Activated CD4-positive, alpha-beta T cell treated with anti-CD3 and anti-CD28 coated beads for 36 hours (primary cell): ENCODE measurements at regions not wholly inside any gene's neighbourhood (a gene's known extent, or its start where the extent isn't known, plus 50 kb on each side); places are given as distances from the start of the nearest gene placed in this dataset.
"Not testable (repeated sequence)": the region's sequence is repeated elsewhere in the genome, so short reads cannot be mapped to it uniquely, and the experiment has no call there.

Source experiments
- ATAC-seq: fragments of 200-7000 bp; cut with Tn5 transposase; one replicate; pipeline ENCODE4 v1.10.0; 2021; ENCODE audit warnings: mild to moderate bottlenecking, moderate library complexity
- CTCF ChIA-PET: fragments of 350-600 bp; sonication (Branson Sonifier 250); formaldehyde crosslinking; loops from one replicate; lab custom pipeline; 2021; ENCODE audit warnings: antibody characterized with exemption; lab: Charles Lee
- POLR2A ChIA-PET: fragments of 350-600 bp; sonication (Branson Sonifier 250); formaldehyde crosslinking; loops from one replicate; lab custom pipeline; 2021; ENCODE audit warnings: antibody characterized with exemption, inconsistent platforms; lab: Charles Lee
- DNase-seq: peaks from one replicate; pipeline ENCODE4 v3.0.0-alpha.2; 2020
- H3K27ac Mint-ChIP-seq: one replicate; pipeline ENCODE4 v1.8.0; 2021; ENCODE audit warnings: mixed read lengths
- H3K27me3 Mint-ChIP-seq: one replicate; pipeline ENCODE4 v1.8.0; 2021; ENCODE audit warnings: mixed read lengths
- H3K36me3 Mint-ChIP-seq: one replicate; pipeline ENCODE4 v1.8.0; 2021; ENCODE audit warnings: low read depth, mixed read lengths
- H3K4me1 Mint-ChIP-seq: one replicate; pipeline ENCODE4 v1.8.0; 2021; ENCODE audit warnings: mixed read lengths
- H3K4me3 Mint-ChIP-seq: one replicate; pipeline ENCODE4 v1.8.0; 2021; ENCODE audit warnings: mild to moderate bottlenecking, moderate library complexity, mixed read lengths
- H3K9me3 Mint-ChIP-seq: one replicate; pipeline ENCODE4 v1.8.0; 2021; ENCODE audit warnings: low read depth, mixed read lengths
- intact Hi-C, 2 experiments: fragments of 100-400 bp; cut with DNase I in 1 of 2; cut with micrococcal nuclease in 1 of 2; formaldehyde crosslinking; loops; one replicate each; pipeline versions ENCODE4 v1.14.2 to v1.15.1; 2022 to 2024; cut with DNase I, micrococcal nuclease

DNA sequence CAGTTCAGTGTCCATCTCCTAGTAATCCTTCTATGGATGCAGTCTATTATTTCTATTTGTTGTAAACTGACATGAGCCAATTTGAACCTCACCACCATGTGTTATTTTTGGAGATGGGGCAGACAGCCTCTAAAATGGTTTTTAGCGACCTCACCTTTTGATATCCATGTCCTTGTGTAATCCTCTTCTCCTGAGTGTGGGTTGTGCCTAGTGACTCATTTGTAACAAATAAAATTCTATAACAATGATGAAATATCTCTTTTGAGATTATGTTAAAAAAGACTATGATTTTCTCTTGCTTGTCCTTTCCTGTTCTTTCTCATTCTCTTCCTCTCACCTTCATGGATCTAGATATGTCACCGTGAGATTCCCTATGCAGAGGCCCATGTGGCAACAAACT, 554.6 kb upstream of the ANO3 start:
- ChIA-PET POLR2A (no interaction called here), CTCF (no interaction called here)
- Mint-ChIP-seq H3K9me3 (peaks cover 6% of the 10 kb centered on the region), H3K4me1 (no peaks in the 10 kb centered on the region), H3K27me3 (no peaks in the 10 kb centered on the region), H3K27ac (no peak overlapping the region), H3K36me3 (no peaks in the 10 kb centered on the region), H3K4me3 (no peak overlapping the region)
- no peak for ATAC-seq
- intact Hi-C loops, result no loop called here
- no peak for DNase-seq

DNA sequence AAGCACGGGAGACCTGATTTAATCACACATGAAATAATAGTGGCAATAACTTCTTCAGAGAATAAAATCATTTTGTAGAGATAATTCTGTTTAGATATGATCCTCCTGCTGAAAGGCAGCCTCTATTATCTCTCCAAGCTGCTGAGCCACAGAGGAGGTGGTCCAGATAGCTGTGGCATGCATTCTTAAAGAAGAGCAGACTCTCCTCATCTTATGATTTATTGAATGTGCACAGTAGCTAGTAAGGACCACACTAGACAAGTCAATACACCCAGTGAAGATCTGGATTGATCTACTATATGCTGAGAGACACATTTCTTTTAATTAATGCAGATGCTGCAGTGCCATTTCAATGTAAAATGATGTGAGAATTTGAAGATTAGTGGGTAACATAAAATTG, 552.9 kb upstream of the ANO3 start:
- no peaks in the 10 kb centered on the region for H3K4me1 Mint-ChIP-seq
- H3K27me3 Mint-ChIP-seq, result no peaks in the 10 kb centered on the region
- H3K9me3 Mint-ChIP-seq, result peaks cover 9% of the 10 kb centered on the region
- POLR2A ChIA-PET, result no interaction called here
- intact Hi-C loops, result no loop called here
- H3K36me3 Mint-ChIP-seq, result no peaks in the 10 kb centered on the region
- ATAC-seq, result no peak
- no peak overlapping the region for H3K4me3 Mint-ChIP-seq
- DNase-seq, result no peak
- no peak overlapping the region for H3K27ac Mint-ChIP-seq
- CTCF ChIA-PET, result no interaction called here

DNA sequence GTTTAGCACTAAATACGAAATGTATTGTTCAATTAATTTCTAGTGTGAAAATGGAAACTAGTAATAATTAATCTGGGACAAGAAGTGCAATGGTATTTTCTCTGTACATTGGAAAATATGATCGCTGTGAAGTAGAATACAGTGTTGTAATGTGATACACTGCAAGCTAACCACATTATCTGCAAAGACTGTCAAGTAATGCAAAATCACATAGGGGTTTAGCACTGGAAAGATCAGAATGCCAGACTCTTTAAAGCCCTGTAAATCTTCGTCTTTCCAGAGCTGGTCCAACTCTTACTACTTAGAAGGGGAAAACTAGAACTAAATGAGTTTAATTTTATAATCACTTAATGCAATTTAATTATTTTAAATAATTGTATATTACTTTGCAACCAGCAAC, 544.5 kb upstream of the ANO3 start:
- Mint-ChIP-seq H3K36me3 (no peaks in the 10 kb centered on the region), H3K27me3 (no peaks in the 10 kb centered on the region), H3K27ac (no peak overlapping the region), H3K4me3 (no peak overlapping the region), H3K4me1 (no peaks in the 10 kb centered on the region), H3K9me3 (peaks cover 6% of the 10 kb centered on the region)
- ATAC-seq, result no peak
- no peak for DNase-seq
- intact Hi-C loops, result no loop called here
- ChIA-PET POLR2A (no interaction called here), CTCF (no interaction called here)

DNA sequence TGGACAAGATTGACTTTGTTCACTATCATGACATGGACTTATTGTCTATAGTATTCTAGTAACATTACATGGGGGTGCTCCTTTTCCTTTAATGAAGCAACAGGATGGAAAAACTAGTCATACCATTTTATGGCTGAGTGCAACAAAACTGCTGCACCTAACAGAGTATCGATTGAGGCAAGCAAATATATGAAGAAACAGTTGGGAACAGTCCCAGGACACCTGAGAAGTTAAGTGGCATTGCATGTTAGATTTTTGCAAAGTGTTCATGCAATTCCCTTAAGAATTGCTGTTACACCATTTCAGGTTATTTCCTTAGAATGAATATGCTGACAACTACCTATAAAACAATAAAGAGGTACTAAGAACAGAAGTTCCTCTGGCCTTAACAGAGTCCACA, 541.5 kb upstream of the ANO3 start:
- DNase-seq, result no peak

DNA sequence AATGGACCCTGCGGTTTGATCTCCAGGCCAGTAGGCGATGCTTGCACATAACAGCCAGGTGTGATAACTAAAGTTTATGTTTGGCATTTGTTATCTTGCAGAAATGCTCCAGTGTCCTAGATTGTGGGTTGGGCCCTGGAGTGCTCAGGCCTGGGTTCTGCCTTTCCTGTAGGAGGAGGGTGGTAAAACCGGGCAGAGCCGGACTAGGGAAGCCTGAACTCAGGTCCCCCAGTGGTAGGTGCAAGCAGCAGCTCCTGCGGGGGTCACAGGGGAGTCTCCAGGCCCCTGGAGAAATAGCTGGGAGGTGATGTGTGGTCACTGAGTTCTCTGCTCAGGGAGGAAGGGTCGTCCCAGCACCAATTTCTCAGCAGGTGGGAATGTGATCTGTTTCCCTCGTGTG, 538.3 kb upstream of the ANO3 start:
- ATAC-seq (no peak), DNase-seq (no peak)
- H3K4me3 Mint-ChIP-seq, result no peak overlapping the region
- no peaks in the 10 kb centered on the region for H3K36me3 Mint-ChIP-seq
- no peaks in the 10 kb centered on the region for H3K27me3 Mint-ChIP-seq
- H3K9me3 Mint-ChIP-seq, result peaks cover 9% of the 10 kb centered on the region
- ChIA-PET POLR2A (no interaction called here), CTCF (no interaction called here)
- intact Hi-C loops, result no loop called here
- no peak overlapping the region for H3K27ac Mint-ChIP-seq
- no peaks in the 10 kb centered on the region for H3K4me1 Mint-ChIP-seq

More for the DNA sequence above, 541.5 kb upstream of the ANO3 start:
- ChIA-PET POLR2A (no interaction called here), CTCF (no interaction called here)
- no peaks in the 10 kb centered on the region for H3K27me3 Mint-ChIP-seq
- peaks cover 6% of the 10 kb centered on the region for H3K9me3 Mint-ChIP-seq
- intact Hi-C loops, result no loop called here
- H3K4me1 Mint-ChIP-seq, result no peaks in the 10 kb centered on the region
- no peak overlapping the region for H3K4me3 Mint-ChIP-seq
- no peaks in the 10 kb centered on the region for H3K36me3 Mint-ChIP-seq
- H3K27ac Mint-ChIP-seq, result no peak overlapping the region
- no peak for ATAC-seq

DNA sequence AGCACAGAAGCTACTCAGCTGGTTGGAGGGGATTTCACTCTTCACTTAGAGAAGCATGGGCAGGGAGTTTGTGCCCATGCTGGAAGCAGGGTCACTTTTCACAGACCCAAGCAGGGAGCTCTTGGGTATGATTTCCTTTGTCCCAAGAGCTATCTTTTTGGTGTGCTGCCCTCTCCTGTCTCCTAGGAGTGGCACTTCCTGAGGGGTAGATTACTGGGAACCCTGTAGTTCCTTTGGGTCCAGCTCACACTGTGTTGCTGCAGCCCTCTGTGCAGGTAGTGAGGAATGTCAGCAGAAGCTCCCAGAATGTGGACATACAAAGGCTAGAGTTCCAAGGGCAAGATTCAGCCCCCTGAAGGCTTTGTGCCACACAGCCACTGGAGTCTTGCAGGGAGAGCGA, 537.1 kb upstream of the ANO3 start:
- DNase-seq, result no peak
- Mint-ChIP-seq H3K4me1 (no peaks in the 10 kb centered on the region), H3K36me3 (no peaks in the 10 kb centered on the region), H3K9me3 (peaks cover 8% of the 10 kb centered on the region), H3K4me3 (no peak overlapping the region), H3K27ac (no peak overlapping the region), H3K27me3 (no peaks in the 10 kb centered on the region)
- POLR2A ChIA-PET, result no interaction called here
- no peak for ATAC-seq
- CTCF ChIA-PET, result no interaction called here
- intact Hi-C loops, result no loop called here

DNA sequence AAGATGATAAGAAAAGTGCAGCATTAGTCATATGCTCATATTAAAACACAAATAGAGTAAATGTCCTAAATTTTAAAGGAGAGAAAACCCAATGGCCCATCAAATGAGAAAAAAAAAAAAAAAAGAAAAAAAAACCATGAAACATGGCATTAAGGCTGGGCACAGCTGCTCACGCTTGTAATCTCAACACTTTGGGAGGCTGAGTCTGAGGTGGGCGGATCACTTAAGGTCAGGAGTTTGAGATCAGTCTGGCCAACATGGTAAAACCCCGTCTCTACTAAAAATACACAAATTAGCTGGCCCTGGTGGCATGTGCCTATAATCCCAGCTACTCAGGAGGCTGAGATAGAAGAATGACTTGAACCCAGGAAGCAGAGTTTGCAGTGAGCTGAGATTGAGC, 515.5 kb upstream of the ANO3 start:
- CTCF ChIA-PET, result no interaction called here
- peaks cover 10% of the 10 kb centered on the region for H3K9me3 Mint-ChIP-seq
- no peaks in the 10 kb centered on the region for H3K4me1 Mint-ChIP-seq
- POLR2A ChIA-PET, result no interaction called here
- H3K27ac Mint-ChIP-seq, result no peak overlapping the region
- H3K36me3 Mint-ChIP-seq, result no peaks in the 10 kb centered on the region
- H3K27me3 Mint-ChIP-seq, result no peaks in the 10 kb centered on the region
- H3K4me3 Mint-ChIP-seq, result no peak overlapping the region
- DNase-seq (no peak), ATAC-seq (no peak)
- intact Hi-C loops, result no loop called here

DNA sequence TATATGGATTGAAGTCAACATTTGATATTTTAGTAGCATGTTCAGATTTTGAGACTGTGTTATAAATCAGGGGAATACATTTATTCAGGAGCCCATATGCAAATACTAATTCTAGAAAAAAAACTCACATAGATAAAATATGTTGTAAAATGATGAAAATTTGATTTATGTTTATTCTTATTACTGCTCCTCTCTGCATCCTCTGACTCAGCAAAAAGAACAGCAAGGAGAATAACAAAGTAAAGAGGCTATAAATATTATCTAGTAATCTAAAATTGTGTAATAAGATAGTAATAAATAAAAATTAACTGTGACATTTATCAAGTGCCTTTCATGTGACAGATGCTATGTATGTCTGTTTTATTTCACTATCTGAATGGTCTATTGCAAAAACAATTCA, 507.2 kb upstream of the ANO3 start:
- H3K4me3 Mint-ChIP-seq, result no peak overlapping the region
- CTCF ChIA-PET, result no interaction called here
- DNase-seq (no peak), ATAC-seq (no peak)
- POLR2A ChIA-PET, result no interaction called here
- no peaks in the 10 kb centered on the region for H3K27me3 Mint-ChIP-seq
- intact Hi-C loops, result no loop called here
- H3K36me3 Mint-ChIP-seq, result no peaks in the 10 kb centered on the region
- H3K9me3 Mint-ChIP-seq, result peaks cover 13% of the 10 kb centered on the region
- H3K27ac Mint-ChIP-seq, result no peak overlapping the region
- no peaks in the 10 kb centered on the region for H3K4me1 Mint-ChIP-seq

DNA sequence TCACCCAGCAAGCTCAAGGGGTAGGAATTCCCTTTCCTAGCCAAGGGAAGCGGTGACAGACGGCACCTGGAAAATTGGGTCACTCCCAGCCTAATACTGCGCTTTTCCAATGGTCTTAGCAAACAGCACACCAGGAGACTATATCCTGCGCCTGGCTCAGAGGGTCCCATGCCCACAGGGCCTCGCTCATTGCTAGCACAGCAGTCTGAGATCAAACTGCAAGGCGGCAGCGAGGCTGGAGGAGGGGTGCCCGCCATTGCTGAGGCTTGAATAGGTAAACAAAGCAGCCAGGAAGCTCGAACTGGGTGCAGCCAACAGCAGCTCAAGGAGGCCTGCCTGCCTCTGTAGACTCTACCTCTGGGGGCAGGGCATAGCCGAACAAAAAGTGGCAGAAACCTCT, 500.4 kb upstream of the ANO3 start:
- H3K4me1 Mint-ChIP-seq, ATAC-seq, H3K27ac Mint-ChIP-seq, H3K27me3 Mint-ChIP-seq, H3K36me3 Mint-ChIP-seq, H3K4me3 Mint-ChIP-seq, DNase-seq, H3K9me3 Mint-ChIP-seq, POLR2A ChIA-PET, intact Hi-C loops, CTCF ChIA-PET: not testable (repeated sequence)

DNA sequence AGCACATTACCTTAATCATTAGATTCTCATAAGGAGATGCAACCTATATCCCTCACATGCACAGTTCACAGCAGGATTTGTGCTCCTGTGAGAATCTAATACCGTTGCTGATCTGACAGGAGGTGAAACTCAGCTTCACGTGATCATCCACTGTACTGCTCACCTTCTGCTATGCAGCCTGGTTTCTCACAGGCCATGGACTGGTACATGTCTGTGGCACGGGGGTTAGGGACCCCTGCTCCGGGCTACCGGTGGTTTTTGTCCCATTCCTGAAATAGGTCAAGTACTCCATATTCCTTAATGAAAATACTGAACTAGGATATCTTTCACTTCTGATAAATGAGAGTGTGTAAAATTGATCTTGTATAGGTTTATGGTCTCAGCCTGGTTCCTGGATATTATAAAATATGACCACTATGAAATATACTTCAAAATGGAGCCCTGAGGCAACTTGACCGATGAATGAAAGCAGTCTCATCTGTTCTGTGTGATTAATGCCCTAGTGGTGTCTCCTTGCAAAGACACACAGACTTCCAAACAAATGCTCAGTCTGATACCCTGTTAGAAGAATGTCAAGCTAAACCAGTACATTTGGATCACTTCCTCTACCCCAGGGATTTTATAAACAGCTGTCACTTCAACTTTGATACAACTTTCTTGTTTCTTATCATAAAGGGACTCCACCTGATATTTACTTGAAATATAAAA, 492.9 kb upstream of the ANO3 start:
- no peaks in the 10 kb centered on the region for H3K36me3 Mint-ChIP-seq
- H3K4me1 Mint-ChIP-seq, result no peaks in the 10 kb centered on the region
- ChIA-PET CTCF (no interaction called here), POLR2A (no interaction called here)
- H3K27me3 Mint-ChIP-seq, result no peaks in the 10 kb centered on the region
- DNase-seq, result no peak
- H3K27ac Mint-ChIP-seq, result no peak overlapping the region
- ATAC-seq, result no peak
- intact Hi-C loops, result no loop called here
- peaks cover 7% of the 10 kb centered on the region for H3K9me3 Mint-ChIP-seq
- H3K4me3 Mint-ChIP-seq, result no peak overlapping the region

DNA sequence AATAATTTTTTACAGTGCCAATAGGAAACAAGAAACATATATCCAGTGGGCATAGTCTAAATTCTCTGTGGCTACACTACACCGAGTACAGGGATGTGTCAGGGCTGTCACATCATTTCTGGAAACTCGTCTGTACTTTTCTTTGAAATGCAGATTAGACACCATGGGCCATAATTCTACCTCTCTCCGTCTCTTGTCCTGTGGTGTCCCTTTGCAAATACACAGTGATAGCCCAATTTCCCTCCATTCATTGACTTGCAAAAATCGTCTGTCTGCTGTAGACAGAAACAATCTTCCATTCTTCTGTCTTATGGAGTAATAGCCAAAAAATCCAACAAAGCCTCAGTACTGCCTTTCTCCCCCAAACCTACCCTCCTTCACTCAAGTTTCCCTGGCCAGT, 487.1 kb upstream of the ANO3 start:
- H3K9me3 Mint-ChIP-seq, result peaks cover 13% of the 10 kb centered on the region
- CTCF ChIA-PET, result no interaction called here
- intact Hi-C loops, result no loop called here
- no peaks in the 10 kb centered on the region for H3K27me3 Mint-ChIP-seq
- H3K4me3 Mint-ChIP-seq, result no peak overlapping the region
- no peak overlapping the region for H3K27ac Mint-ChIP-seq
- H3K36me3 Mint-ChIP-seq, result no peaks in the 10 kb centered on the region
- ATAC-seq (no peak), DNase-seq (no peak)
- H3K4me1 Mint-ChIP-seq, result no peaks in the 10 kb centered on the region
- POLR2A ChIA-PET, result no interaction called here

DNA sequence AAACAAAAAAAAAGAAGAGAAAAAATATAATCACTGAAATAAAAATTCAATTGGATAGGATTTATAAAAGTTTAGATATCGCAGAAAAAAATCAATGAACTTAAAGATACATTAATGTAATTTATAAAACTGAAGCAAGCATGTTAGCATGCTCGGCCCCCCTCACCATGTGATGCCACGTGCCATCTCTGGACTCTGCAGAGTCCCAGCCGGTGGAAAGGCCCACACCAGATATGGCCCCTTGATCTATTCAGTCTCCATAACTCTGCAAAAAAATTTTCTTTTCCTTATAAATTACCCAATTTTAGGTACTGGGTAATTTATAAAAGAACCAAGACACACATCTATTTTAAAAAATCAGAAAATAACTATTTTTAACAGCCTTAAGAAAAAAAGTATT, 476.0 kb upstream of the ANO3 start:
- H3K4me1 Mint-ChIP-seq, result no peaks in the 10 kb centered on the region
- H3K4me3 Mint-ChIP-seq, result no peak overlapping the region
- intact Hi-C loops, result no loop called here
- ChIA-PET CTCF (no interaction called here), POLR2A (no interaction called here)
- H3K36me3 Mint-ChIP-seq, result no peaks in the 10 kb centered on the region
- H3K27me3 Mint-ChIP-seq, result no peaks in the 10 kb centered on the region
- DNase-seq (no peak), ATAC-seq (no peak)
- H3K9me3 Mint-ChIP-seq, result peaks cover 4% of the 10 kb centered on the region
- no peak overlapping the region for H3K27ac Mint-ChIP-seq

DNA sequence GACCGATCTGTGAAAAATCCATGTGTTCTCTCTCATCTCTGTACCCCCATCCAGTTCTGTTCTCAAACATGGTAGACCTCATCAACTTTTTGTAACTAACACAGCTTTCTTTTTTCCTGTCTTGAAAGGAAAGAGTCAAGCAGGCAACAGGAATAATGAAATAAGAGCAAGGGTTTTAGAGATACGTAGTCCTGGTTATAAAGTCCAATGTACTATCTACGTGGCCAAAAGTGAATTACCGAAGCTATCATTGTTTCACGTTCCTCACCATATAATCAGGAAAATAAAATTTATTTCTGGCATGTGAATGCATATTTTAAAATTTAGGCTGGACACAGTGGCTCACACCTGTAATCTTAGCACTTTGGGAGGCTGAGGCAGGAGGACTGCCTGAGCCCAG, 472.2 kb upstream of the ANO3 start:
- Mint-ChIP-seq H3K4me3 (no peak overlapping the region), H3K36me3 (no peaks in the 10 kb centered on the region), H3K27me3 (no peaks in the 10 kb centered on the region), H3K9me3 (peaks cover 2% of the 10 kb centered on the region), H3K27ac (no peak overlapping the region), H3K4me1 (no peaks in the 10 kb centered on the region)
- POLR2A ChIA-PET, result no interaction called here
- ATAC-seq, result no peak
- CTCF ChIA-PET, result interaction anchor here (1.2 kb wide), 1 partner anchor 10 kb away, joined by 3 read pairs; no protein-coding TSS in a partner anchor
- intact Hi-C loops, result no loop called here
- DNase-seq, result no peak
